ENCODE measurements at regions not wholly inside any gene's neighbourhood (a gene's known extent, or its start where the extent isn't known, plus 50 kb on each side); places are given as distances from the start of the nearest gene placed in this dataset.
"Not testable (repeated sequence)": the region's sequence is repeated elsewhere in the genome, so short reads cannot be mapped to it uniquely, and the experiment has no call there.

GRCh38 chr2:194610297-194610696 lies 1046.7 kb upstream of the SLC39A10 start:
- DNase-seq = no peak

- DNase-seq = no peak
Observed at GRCh38 chr2:194603429-194603828, 1053.6 kb upstream of the SLC39A10 start.

DNA sequence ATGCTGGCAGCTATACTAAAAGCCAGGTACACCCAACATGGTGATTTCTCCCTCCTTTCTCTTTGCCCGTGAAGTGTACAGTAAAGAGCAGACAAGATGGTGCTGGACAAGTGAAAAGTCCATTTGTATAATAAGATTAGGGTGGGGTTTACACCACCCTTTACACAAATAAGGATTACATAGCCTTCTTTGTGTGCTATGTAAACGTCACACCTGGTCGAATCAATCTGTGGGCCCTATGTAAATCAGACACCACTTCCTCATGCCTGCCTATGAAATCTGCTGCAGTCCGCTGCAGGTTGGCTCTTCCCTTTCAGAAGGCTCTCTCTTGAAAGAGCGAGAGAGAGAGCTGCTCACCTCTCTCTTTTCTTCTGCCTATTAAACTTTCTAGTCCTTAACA lies 1054.3 kb upstream of the SLC39A10 start:
- DNase-seq = no peak

- no peak for DNase-seq
Observed at GRCh38 chr2:194591192-194591591, 1065.8 kb upstream of the SLC39A10 start.

- no peak for DNase-seq
Observed at GRCh38 chr2:194587739-194588270, 1069.2 kb upstream of the SLC39A10 start.

DNA sequence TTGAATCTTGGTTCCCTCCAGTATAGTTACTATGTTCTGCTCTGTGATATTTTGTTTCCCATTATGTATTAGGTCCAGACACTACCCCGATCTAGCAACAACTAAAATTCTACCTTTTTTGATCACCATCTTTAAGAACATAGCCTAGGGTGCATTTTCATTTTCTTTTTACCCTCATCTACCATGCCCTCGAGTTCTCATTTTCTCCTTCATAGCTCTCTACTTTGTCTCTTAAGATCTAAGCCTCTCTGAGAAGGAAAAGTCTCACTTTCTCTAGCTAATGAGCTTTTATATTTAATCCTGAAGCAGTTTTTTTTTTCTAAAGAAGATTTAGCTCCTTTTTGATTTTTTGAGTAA lies 1089.4 kb upstream of the SLC39A10 start:
- DNase-seq = no peak

GRCh38 chr2:194566907-194567660 lies 1089.9 kb upstream of the SLC39A10 start:
- DNase-seq = no peak

- no peak for DNase-seq
Observed at GRCh38 chr2:194564422-194564821, 1092.6 kb upstream of the SLC39A10 start.

DNA sequence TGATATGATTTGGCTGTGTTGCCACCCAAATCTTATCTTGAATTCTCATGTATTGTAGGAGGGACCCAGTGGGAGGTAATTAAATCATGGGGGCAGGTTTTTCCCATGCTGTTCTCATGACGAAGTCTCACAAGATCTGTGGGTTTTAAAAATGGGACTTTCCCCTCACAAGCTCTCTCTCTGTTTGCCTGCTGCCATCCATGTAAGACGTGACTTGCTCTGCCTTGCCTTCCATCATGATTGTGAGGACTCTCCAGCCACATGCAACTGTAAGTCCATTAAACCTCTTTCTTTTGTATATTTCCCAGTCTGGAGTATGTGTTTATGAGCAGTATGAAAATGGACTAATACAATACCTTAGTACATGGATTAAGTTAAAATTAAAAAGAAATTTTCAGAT lies 1094.7 kb upstream of the SLC39A10 start:
- DNase-seq = no peak

- DNase-seq = no peak
Observed at GRCh38 chr2:194559964-194560363, 1097.1 kb upstream of the SLC39A10 start.

DNA sequence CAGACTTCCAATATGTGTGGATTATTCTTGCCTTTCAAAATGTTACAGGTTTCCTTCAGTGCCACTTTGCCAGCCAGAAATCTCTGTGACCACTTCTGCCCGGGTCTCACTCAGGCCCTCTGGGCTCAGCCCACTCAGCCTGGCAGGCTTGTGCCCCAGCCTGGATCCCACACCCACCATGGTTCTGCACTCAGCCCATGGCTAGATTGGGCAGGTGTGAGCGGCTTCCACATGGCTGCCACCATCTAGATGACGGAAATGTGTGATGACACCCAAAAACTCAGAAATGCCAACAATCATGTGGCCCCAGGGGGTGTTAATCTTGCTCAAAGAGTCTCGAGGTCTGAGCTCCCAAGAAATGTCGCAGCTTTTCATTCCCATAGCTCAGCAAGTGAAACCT lies 1097.5 kb upstream of the SLC39A10 start:
- no peak for DNase-seq

- DNase-seq = no peak
Observed at GRCh38 chr2:194557993-194558392, 1099.0 kb upstream of the SLC39A10 start.

DNA sequence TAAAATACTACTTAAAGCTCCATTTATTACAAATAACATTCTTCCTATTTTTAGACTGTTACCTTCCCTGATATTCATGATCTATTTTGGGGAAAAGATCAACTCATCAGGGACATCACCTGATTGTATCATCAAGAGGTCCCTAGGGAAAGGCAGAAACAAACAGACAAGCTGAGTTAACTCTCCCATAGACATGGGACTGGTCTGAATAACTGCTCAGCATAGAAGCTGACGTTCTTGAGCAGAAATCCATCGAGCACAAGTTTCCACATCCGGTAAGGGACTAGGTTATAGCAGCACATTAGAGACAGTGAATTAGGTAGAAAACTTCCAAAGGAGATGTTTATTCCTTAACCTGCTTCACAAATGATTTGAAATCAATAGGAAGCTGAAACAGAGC lies 1100.4 kb upstream of the SLC39A10 start:
- no peak for DNase-seq

DNA sequence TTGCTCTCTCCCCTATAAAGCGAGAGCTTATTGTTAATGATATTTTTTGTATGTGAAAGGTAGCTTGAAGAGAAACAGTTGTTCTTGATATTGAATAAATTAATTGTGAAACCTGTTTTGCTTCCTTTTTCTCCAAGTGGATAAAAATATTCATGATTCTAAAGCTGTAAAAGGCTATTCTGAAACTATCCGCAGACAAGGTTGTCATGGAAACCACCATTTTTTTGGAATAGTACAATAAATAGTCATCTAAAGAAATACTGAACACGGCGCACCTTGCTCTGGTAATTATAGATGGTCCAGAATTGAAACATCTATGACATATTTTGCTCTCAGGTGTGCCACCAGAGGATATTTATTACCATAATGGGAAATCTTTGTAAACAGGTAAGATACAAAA lies 1103.0 kb upstream of the SLC39A10 start:
- DNase-seq = no peak

GRCh38 chr2:194550702-194551101 lies 1106.3 kb upstream of the SLC39A10 start:
- DNase-seq = no peak

GRCh38 chr2:194549387-194549786 lies 1107.6 kb upstream of the SLC39A10 start:
- no peak for DNase-seq

DNA sequence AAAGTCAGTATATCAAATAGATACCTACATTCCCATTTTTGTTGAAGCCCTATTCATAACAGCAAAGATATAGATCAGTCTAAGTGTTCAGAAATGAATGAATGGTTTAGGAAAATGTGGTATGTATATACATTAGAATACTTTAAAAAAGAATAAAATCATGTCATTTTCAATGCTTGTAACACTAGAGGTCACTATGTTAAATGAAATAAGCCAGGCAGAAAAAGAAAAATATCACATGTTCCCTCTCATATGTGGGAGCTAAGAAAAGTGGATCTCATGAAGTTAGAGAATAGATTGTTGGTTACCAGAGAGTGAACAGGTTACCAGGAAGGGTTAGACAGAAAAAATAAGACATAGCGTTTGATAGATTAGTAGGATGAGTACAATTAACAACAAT lies 1111.0 kb upstream of the SLC39A10 start:
- DNase-seq = no peak

DNA sequence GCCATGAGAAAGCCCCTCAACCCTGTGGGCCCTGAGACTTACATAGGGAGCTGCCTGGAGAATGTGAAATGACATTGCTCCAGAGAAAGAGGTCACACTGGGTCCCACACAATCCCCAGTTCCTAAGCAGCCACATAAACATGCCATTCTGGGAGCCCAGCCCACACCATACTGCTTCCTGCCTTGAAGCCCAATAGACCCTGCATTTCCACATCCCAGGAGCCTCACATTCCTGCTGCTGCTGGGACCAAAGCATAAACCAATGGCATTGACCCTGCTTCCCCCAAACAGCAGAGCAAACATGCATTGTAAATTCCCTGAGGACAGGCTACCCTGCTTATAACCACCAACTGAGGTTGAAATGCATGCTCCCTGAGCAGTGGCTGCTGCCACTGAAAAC lies 1117.6 kb upstream of the SLC39A10 start:
- DNase-seq = no peak

- no peak for DNase-seq
Observed at GRCh38 chr2:194526121-194526520, 1130.9 kb upstream of the SLC39A10 start.

GRCh38 chr2:194514281-194514680 lies 1142.7 kb upstream of the SLC39A10 start:
- no peak for DNase-seq

DNA sequence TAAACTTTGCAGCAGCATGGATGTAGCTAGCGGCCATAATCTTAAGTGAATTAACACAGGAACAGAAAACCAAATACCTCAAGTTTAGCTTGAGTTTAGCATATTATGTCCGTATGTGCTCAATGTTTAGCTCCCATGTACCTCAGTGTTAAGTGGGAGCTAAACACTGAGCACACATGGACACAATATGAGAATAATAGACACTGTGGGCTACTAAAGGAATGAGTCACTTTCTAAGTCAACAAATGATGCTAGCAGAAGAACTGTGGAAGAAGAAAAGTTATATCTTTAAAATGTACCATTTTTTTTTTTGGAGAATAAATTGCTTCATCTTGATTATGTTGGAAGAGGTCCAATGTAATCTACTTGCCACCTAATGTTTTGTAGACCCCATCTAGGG lies 1146.0 kb upstream of the SLC39A10 start:
- DNase-seq = not testable (repeated sequence)

- not testable (repeated sequence) for DNase-seq
Observed at GRCh38 chr2:194504876-194505275, 1152.2 kb upstream of the SLC39A10 start.

DNA sequence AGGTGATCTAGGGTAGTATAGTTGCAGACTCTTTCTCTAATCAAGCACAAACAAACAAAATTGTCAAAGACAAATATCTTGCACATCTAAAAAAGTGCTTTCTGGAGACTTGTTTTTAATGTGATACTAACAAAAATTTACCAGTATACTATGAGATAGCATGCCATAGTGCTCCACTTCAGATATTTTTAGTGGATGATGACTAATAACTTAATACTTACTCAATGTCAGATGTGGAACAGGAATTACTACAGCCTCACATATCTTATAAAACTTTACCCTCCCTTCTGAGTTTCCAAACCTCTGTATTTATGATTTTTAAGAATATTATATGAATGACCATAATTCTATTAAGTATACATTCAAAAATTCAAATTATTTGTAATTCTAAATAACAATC lies 1162.0 kb upstream of the SLC39A10 start:
- no peak for DNase-seq

- no peak for DNase-seq
Observed at GRCh38 chr2:194494401-194494800, 1162.6 kb upstream of the SLC39A10 start.
